Esophagus squamous epithelium (tissue), 5 donors: ENCODE measurements at regions not wholly inside any gene's neighbourhood (a gene's known extent, or its start where the extent isn't known, plus 50 kb on each side); places are given as distances from the start of the nearest gene placed in this dataset.

Experiments
- DNase-seq: peaks from one replicate; lab custom pipeline; 2025; lab: John Stamatoyannopoulos, UW
- H3K27ac ChIP-seq, 4 donors: fragments of 200-600 bp; sonication (generic); one replicate each; pipeline ENCODE4 v1.5.1; 2016 to 2019; ENCODE audit warnings: mild to moderate bottlenecking in 1 of 4
- H3K27me3 ChIP-seq, 4 donors: fragments of 200-600 bp; sonication (generic); 1 replicate in 3 of 4; 2 replicates in 1 of 4; pipeline versions ENCODE4 v1.5.1 to v1.6.0; 2017 to 2021; ENCODE audit warnings: antibody characterized with exemption in 1 of 4
- H3K36me3 ChIP-seq, 3 donors: fragments of 200-600 bp; sonication (generic); one replicate each; pipeline ENCODE4 v1.5.1; 2016 to 2019
- H3K4me1 ChIP-seq, 3 donors: fragments of 200-600 bp; sonication (generic); one replicate each; pipeline ENCODE4 v1.5.1; 2017 to 2019
- H3K4me3 ChIP-seq, 4 donors: fragments of 200-600 bp; sonication (generic); 1 replicate in 3 of 4; 2 replicates in 1 of 4; pipeline ENCODE4 v1.5.1; 2016 to 2019; ENCODE audit warnings: mild to moderate bottlenecking in 2 of 4, moderate library complexity in 1 of 4
- H3K9me3 ChIP-seq, 3 donors: fragments of 200-600 bp; sonication (generic); one replicate each; pipeline ENCODE4 v1.5.1; 2016 to 2019
- POLR2A ChIP-seq, 4 donors: fragments of 450-650 bp; IDR thresholded peaks; one replicate each; pipeline ENCODE4 v1.6.1; 2017; ENCODE audit warnings: antibody characterized with exemption in 4 of 4, mild to moderate bottlenecking in 4 of 4, moderate library complexity in 3 of 4
- WGBS, 2 donors: methylation state at CpG; one replicate each; pipeline ENCODE4 v1.1.5; 2018; 5-methylcytosine and 5-hydroxymethylcytosine counted together
- intact Hi-C: fragments of 100-400 bp; cut with DNase I; formaldehyde crosslinking; loops from one replicate; pipeline ENCODE4 v1.15.0; 2022
- TF ChIP-seq, protein P1 (sequence below), 6 experiments: fragments of 450-650 bp in 4 of 6; fragments of 200-600 bp in 2 of 6; sonication (generic) in 2 of 6; IDR thresholded peaks; one replicate each; pipeline ENCODE4 v1.5.1; 2016 to 2019; ENCODE audit warnings: antibody characterized with exemption in 6 of 6, mild to moderate bottlenecking in 4 of 6, moderate library complexity in 4 of 6
- donor health status: DM: yes; HTN: yes; CAD: no.

DNA sequence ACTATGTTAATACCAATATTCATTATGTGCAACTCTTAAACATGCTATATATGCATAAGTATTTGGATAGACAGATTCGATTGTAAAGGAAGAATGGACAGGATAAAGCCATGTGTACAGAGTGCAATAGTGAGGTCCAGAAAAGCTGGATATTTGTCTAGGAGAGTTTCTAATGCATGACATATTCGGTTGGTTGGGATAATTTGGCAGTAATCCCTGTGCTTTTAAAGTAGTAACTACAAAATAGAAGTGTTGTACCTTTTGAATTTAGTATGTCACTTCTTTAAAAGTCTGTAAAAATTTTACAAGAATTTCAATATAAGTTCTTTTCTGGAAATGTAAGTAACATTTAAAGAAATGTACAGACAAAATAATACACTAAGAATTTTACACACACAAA is 774.5 kb downstream of the USP25 start:
- Histone ChIP-seq H3K4me1 (peaks cover 0 to 4% (median 0%) of the 10 kb centered on the region in 3 donors), H3K27ac (no peak overlapping the region), H3K4me3 (no peak overlapping the region), H3K9me3 (no peaks in the 10 kb centered on the region), H3K36me3 (no peaks in the 10 kb centered on the region), H3K27me3 (no peaks in the 10 kb centered on the region)
- no peak for DNase-seq
- TF ChIP-seq, protein P1, sequence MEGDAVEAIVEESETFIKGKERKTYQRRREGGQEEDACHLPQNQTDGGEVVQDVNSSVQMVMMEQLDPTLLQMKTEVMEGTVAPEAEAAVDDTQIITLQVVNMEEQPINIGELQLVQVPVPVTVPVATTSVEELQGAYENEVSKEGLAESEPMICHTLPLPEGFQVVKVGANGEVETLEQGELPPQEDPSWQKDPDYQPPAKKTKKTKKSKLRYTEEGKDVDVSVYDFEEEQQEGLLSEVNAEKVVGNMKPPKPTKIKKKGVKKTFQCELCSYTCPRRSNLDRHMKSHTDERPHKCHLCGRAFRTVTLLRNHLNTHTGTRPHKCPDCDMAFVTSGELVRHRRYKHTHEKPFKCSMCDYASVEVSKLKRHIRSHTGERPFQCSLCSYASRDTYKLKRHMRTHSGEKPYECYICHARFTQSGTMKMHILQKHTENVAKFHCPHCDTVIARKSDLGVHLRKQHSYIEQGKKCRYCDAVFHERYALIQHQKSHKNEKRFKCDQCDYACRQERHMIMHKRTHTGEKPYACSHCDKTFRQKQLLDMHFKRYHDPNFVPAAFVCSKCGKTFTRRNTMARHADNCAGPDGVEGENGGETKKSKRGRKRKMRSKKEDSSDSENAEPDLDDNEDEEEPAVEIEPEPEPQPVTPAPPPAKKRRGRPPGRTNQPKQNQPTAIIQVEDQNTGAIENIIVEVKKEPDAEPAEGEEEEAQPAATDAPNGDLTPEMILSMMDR (IDR thresholded peaks at IDR 0.05), result no peak
- TF ChIP-seq POLR2A (IDR thresholded peaks at IDR 0.05), result no peak
- WGBS, 2 donors, result 30 to 44% methylated on average over 2 of the region's 2 CpGs
- intact Hi-C loops, result no loop called here

DNA sequence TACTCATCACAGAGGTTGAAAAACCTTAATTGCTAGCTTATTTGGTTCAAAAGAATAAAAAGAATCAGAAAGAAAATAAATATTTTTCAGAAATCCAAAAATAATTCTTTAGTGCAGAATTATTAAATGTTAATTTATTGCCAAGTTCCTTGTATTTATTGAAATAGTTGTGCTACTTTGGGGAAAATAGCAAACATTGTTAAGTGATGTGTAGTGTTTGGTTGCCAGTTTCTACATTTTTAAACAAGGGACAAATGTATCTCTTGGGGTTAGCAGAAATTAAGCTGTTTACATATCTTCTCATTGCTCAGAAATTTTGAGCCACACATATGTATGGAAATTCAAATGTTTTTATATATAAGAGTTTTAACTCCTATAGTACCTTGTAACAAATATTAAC is 775.0 kb downstream of the USP25 start:
- Histone ChIP-seq H3K4me1 (peaks cover 0 to 4% (median 0%) of the 10 kb centered on the region in 3 donors), H3K27ac (no peak overlapping the region), H3K4me3 (no peak overlapping the region), H3K36me3 (no peaks in the 10 kb centered on the region), H3K27me3 (no peaks in the 10 kb centered on the region), H3K9me3 (no peaks in the 10 kb centered on the region)
- intact Hi-C loops, result no loop called here
- TF ChIP-seq, protein P1 (IDR thresholded peaks at IDR 0.05), result no peak
- TF ChIP-seq POLR2A (IDR thresholded peaks at IDR 0.05), result no peak
- DNase-seq, result no peak

DNA sequence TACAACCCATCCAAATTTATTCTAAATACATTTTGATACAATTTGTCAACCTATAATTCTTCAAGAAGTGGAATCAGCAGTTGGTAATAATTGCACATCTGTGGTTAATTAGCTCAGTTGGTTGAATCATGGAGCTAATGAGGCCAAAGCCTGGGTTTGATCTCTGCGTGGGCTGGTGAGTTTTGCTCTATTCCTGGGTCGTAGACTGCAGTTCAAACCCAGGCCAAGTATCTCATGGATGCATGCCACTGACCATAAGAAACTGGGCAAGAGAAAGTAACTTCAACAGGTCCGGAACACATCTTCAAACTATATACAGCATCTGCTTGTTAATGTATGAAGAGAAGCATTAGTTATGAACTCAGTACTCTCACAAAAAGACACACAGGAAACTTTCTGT is 779.7 kb downstream of the USP25 start:
- Histone ChIP-seq H3K27me3 (no peaks in the 10 kb centered on the region), H3K4me1 (peaks cover 0 to 9% (median 0%) of the 10 kb centered on the region in 3 donors), H3K4me3 (no peak overlapping the region), H3K36me3 (no peaks in the 10 kb centered on the region), H3K9me3 (no peaks in the 10 kb centered on the region), H3K27ac (no peak overlapping the region)
- WGBS, 2 donors, result 55 to 82% methylated on average over 3 of the region's 3 CpGs
- DNase-seq, result no peak
- TF ChIP-seq, protein P1 (IDR thresholded peaks at IDR 0.05), result no peak
- TF ChIP-seq POLR2A (IDR thresholded peaks at IDR 0.05), result no peak
- intact Hi-C loops, result no loop called here

DNA sequence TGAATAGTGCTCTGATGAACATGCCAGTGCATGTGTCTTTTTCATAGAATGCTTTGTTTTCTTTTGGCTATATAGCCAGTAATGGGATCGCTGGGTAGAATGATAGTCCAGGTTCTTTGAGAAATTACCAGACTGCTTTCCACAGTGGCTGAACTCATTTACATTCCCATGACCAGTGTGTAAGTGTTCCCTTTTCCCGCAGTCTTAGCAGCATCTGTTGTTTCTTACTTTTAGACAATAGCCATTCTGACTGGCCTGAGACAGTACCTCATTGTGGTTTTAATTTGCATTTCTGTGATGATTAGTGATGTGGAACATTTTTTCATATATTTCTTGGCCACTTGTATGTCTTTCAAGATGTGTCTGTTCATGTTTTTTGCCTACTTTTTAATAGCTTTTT is 784.5 kb downstream of the USP25 start:
- TF ChIP-seq POLR2A (IDR thresholded peaks at IDR 0.05), result no peak
- TF ChIP-seq, protein P1 (IDR thresholded peaks at IDR 0.05), result no peak
- intact Hi-C loops, result no loop called here
- WGBS, 2 donors, result 60 to 83% methylated on average over 2 of the region's 2 CpGs
- Histone ChIP-seq H3K4me3 (no peak overlapping the region), H3K4me1 (peaks cover 0 to 5% (median 0%) of the 10 kb centered on the region in 3 donors), H3K27me3 (no peaks in the 10 kb centered on the region), H3K27ac (no peak overlapping the region), H3K36me3 (no peaks in the 10 kb centered on the region), H3K9me3 (no peaks in the 10 kb centered on the region)
- no peak for DNase-seq

DNA sequence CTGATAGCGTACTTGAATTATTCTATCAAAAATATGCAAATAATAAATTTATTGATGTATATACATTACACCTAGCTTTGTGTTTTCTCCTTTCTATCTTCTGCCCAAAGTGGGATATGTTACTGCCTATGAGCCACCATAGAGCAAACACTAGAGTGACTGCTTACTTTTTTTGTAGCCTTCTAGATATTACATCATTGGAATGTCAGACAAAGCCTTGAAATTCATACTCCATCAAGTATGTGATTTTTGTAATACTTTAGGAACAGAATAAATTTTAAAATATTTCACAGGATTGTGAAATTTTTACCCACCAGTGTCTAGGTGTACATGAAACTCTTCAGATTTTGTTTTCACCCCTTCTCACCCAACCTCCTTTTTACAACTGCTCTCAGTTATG is 787.6 kb downstream of the USP25 start:
- H3K4me3 ChIP-seq, result no peak overlapping the region
- no peak overlapping the region for H3K27ac ChIP-seq
- WGBS, 2 donors, result 84 to 93% methylated on average over 1 of the region's 1 CpG
- DNase-seq, result no peak
- no peaks in the 10 kb centered on the region for H3K27me3 ChIP-seq
- no peak for TF ChIP-seq POLR2A (IDR thresholded peaks at IDR 0.05)
- TF ChIP-seq, protein P1 (IDR thresholded peaks at IDR 0.05), result no peak
- peaks cover 0 to 5% (median 0%) of the 10 kb centered on the region in 3 donors for H3K4me1 ChIP-seq
- H3K9me3 ChIP-seq, result no peaks in the 10 kb centered on the region
- intact Hi-C loops, result no loop called here
- H3K36me3 ChIP-seq, result no peaks in the 10 kb centered on the region
